ENCODE measurements at regions not wholly inside any gene's neighbourhood (a gene's known extent, or its start where the extent isn't known, plus 50 kb on each side); places are given as distances from the start of the nearest gene placed in this dataset.

- no peak for DNase-seq
- in situ Hi-C loops (cut with MboI; ENCODE audit: low pct_unique_long_range_greater_than_20kb, low sequenced_read_pairs) = no loop called here
Observed at GRCh38 chr5:90153031-90153430, 256.5 kb downstream of the CETN3 start.

GRCh38 chr5:90144625-90145327 is 264.8 kb downstream of the CETN3 start:
- in situ Hi-C loops (cut with MboI; ENCODE audit: low pct_unique_long_range_greater_than_20kb, low sequenced_read_pairs) = no loop called here
- DNase-seq = no peak

- DNase-seq = no peak
- in situ Hi-C loops (cut with MboI; ENCODE audit: low pct_unique_long_range_greater_than_20kb, low sequenced_read_pairs) = no loop called here
Observed at GRCh38 chr5:90142541-90142940, 267.0 kb downstream of the CETN3 start.

GRCh38 chr5:90141984-90142383 is 267.6 kb downstream of the CETN3 start:
- no peak for DNase-seq
- in situ Hi-C loops (cut with MboI; ENCODE audit: low pct_unique_long_range_greater_than_20kb, low sequenced_read_pairs) = no loop called here

- in situ Hi-C loops (cut with MboI; ENCODE audit: low pct_unique_long_range_greater_than_20kb, low sequenced_read_pairs) = no loop called here
- DNase-seq = no peak
Observed at GRCh38 chr5:90136952-90137528, 272.5 kb downstream of the CETN3 start.

GRCh38 chr5:90135779-90136378 is 273.7 kb downstream of the CETN3 start:
- in situ Hi-C loops (cut with MboI; ENCODE audit: low pct_unique_long_range_greater_than_20kb, low sequenced_read_pairs) = no loop called here
- DNase-seq = no peak

- in situ Hi-C loops (cut with MboI; ENCODE audit: low pct_unique_long_range_greater_than_20kb, low sequenced_read_pairs) = no loop called here
- DNase-seq = peak; percentile 37
Observed at GRCh38 chr5:90134892-90135291, 274.7 kb downstream of the CETN3 start.

- no peak for DNase-seq
- in situ Hi-C loops (cut with MboI; ENCODE audit: low pct_unique_long_range_greater_than_20kb, low sequenced_read_pairs) = no loop called here
Observed at GRCh38 chr5:90134381-90134780, 275.2 kb downstream of the CETN3 start.

- DNase-seq = no peak
- in situ Hi-C loops (cut with MboI; ENCODE audit: low pct_unique_long_range_greater_than_20kb, low sequenced_read_pairs) = no loop called here
Observed at GRCh38 chr5:90133941-90134340, 275.6 kb downstream of the CETN3 start.

GRCh38 chr5:90131383-90132133 is 278.0 kb downstream of the CETN3 start:
- in situ Hi-C loops (cut with MboI; ENCODE audit: low pct_unique_long_range_greater_than_20kb, low sequenced_read_pairs) = no loop called here
- peak; percentile 50 for DNase-seq

GRCh38 chr5:90128551-90128950 is 281.0 kb downstream of the CETN3 start:
- DNase-seq = no peak
- in situ Hi-C loops (cut with MboI; ENCODE audit: low pct_unique_long_range_greater_than_20kb, low sequenced_read_pairs) = no loop called here

- in situ Hi-C loops (cut with MboI; ENCODE audit: low pct_unique_long_range_greater_than_20kb, low sequenced_read_pairs) = no loop called here
- DNase-seq = no peak
Observed at GRCh38 chr5:90119531-90119971, 290.0 kb downstream of the CETN3 start.

GRCh38 chr5:90117005-90117404 is 292.6 kb downstream of the CETN3 start:
- in situ Hi-C loops (cut with MboI; ENCODE audit: low pct_unique_long_range_greater_than_20kb, low sequenced_read_pairs) = no loop called here
- no peak for DNase-seq

- DNase-seq = no peak
- in situ Hi-C loops (cut with MboI; ENCODE audit: low pct_unique_long_range_greater_than_20kb, low sequenced_read_pairs) = no loop called here
Observed at GRCh38 chr5:90113108-90113507, 296.4 kb downstream of the CETN3 start.

GRCh38 chr5:90112033-90112692 is 297.4 kb downstream of the CETN3 start:
- DNase-seq = no peak
- in situ Hi-C loops (cut with MboI; ENCODE audit: low pct_unique_long_range_greater_than_20kb, low sequenced_read_pairs) = no loop called here

GRCh38 chr5:90111364-90112032 is 298.1 kb downstream of the CETN3 start:
- in situ Hi-C loops (cut with MboI; ENCODE audit: low pct_unique_long_range_greater_than_20kb, low sequenced_read_pairs) = no loop called here
- no peak for DNase-seq

GRCh38 chr5:90109285-90109684 is 300.3 kb downstream of the CETN3 start:
- in situ Hi-C loops (cut with MboI; ENCODE audit: low pct_unique_long_range_greater_than_20kb, low sequenced_read_pairs) = no loop called here
- no peak for DNase-seq

- in situ Hi-C loops (cut with MboI; ENCODE audit: low pct_unique_long_range_greater_than_20kb, low sequenced_read_pairs) = no loop called here
Observed at GRCh38 chr5:90099099-90099498, 310.5 kb downstream of the CETN3 start.

GRCh38 chr5:90097082-90097477 is 312.5 kb downstream of the CETN3 start:
- DNase-seq = no peak

More at GRCh38 chr5:90099099-90099498, 310.5 kb downstream of the CETN3 start:
- no peak for DNase-seq

More at GRCh38 chr5:90097082-90097477, 312.5 kb downstream of the CETN3 start:
- in situ Hi-C loops (cut with MboI; ENCODE audit: low pct_unique_long_range_greater_than_20kb, low sequenced_read_pairs) = no loop called here
